ENCODE measurements at regions not wholly inside any gene's neighbourhood (a gene's known extent, or its start where the extent isn't known, plus 50 kb on each side); places are given as distances from the start of the nearest gene placed in this dataset.
"Not testable (repeated sequence)": the region's sequence is repeated elsewhere in the genome, so short reads cannot be mapped to it uniquely, and the experiment has no call there.

GRCh38 chr10:70986623-70986950 is 98.2 kb upstream of the PCBD1 start:
- ATAC-seq (no peak), DNase-seq (no peak)
- intact Hi-C loops (cut with DNase I), result no loop called here
- TF ChIP-seq POLR2A (IDR thresholded peaks at IDR 0.05), result no peak
- no peak for TF ChIP-seq CTCF (IDR thresholded peaks at IDR 0.05)
- H3K4me3 ChIP-seq, result no peak overlapping the region
- H3K4me1 ChIP-seq, result no peaks in the 10 kb centered on the region
- 75% methylated on average over 5 of the region's 7 CpGs for WGBS (ENCODE audit: insufficient coverage, low coverage, low lambda C conversion rate, missing lambda C conversion rate)
- H3K27ac ChIP-seq, result no peak overlapping the region
- H3K9me3 ChIP-seq, result no peaks in the 10 kb centered on the region
- H3K27me3 ChIP-seq, result no peaks in the 10 kb centered on the region
- no peaks in the 10 kb centered on the region for H3K36me3 ChIP-seq

- H3K4me1 ChIP-seq, result no peaks in the 10 kb centered on the region
- ATAC-seq (no peak), DNase-seq (no peak)
- H3K27me3 ChIP-seq, result no peaks in the 10 kb centered on the region
- TF ChIP-seq CTCF (IDR thresholded peaks at IDR 0.05), result no peak
- TF ChIP-seq POLR2A (IDR thresholded peaks at IDR 0.05), result no peak
- WGBS (ENCODE audit: insufficient coverage, low coverage, low lambda C conversion rate, missing lambda C conversion rate), result 62% methylated on average over 9 of the region's 16 CpGs
- no peak overlapping the region for H3K27ac ChIP-seq
- no peaks in the 10 kb centered on the region for H3K36me3 ChIP-seq
- H3K4me3 ChIP-seq, result no peak overlapping the region
- no peaks in the 10 kb centered on the region for H3K9me3 ChIP-seq
- intact Hi-C loops (cut with DNase I), result no loop called here
Measured at GRCh38 chr10:70987396-70988130, 99.2 kb upstream of the PCBD1 start.

DNA sequence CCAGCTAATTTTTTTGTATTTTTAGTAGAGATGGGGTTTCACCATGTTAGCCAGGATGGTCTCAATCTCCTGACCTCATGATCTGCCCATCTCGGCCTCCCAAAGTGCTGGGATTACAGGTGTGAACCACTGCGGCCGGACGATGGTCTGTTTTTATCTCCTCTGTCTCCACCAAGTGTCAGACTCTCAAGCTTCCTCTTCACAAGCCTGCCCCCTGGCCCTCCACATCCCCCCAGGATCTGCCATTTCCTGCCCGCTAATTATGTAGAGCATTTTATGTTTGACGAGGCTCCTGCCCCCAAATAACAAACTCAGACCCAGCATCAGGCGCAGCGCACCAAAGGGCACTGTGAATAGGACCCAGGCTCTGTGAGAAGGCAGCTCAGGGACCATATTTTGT is 101.8 kb upstream of the PCBD1 start:
- WGBS (ENCODE audit: insufficient coverage, low coverage, low lambda C conversion rate, missing lambda C conversion rate), result 69% methylated on average over 6 of the region's 8 CpGs
- ATAC-seq; intact Hi-C loops (cut with DNase I): not testable (repeated sequence)

DNA sequence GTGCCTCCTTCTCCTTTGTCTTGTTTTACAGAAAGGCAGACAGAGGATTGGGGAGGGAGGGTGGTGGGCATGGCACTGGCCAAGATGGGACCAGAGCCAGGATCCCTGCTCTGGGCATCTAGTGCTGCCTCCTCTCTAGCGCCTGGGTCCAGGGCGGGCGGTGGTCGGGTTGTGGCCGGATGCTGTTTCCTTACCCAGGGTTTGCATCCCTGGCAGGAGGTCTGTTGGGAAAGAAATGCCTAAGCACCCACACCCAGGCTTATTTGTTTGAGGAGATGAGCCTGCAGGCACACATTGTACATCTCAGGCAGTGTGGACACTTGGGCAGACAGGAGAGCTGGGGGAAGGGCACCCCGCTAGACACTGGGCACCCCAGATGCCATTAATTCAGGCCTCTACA is 102.3 kb upstream of the PCBD1 start:
- no peak overlapping the region for H3K4me3 ChIP-seq
- no peaks in the 10 kb centered on the region for H3K9me3 ChIP-seq
- intact Hi-C loops (cut with DNase I), result no loop called here
- TF ChIP-seq POLR2A (IDR thresholded peaks at IDR 0.05), result no peak
- ATAC-seq (no peak), DNase-seq (no peak)
- H3K27ac ChIP-seq, result no peak overlapping the region
- H3K4me1 ChIP-seq, result no peaks in the 10 kb centered on the region
- no CpG with 5 or more reads among the region's 6 CpGs for WGBS (ENCODE audit: insufficient coverage, low coverage, low lambda C conversion rate, missing lambda C conversion rate)
- H3K27me3 ChIP-seq, result no peaks in the 10 kb centered on the region
- H3K36me3 ChIP-seq, result no peaks in the 10 kb centered on the region

More for the DNA sequence above, 101.8 kb upstream of the PCBD1 start:
- not testable (repeated sequence) for H3K36me3 ChIP-seq, DNase-seq, H3K9me3 ChIP-seq, H3K27me3 ChIP-seq, H3K27ac ChIP-seq, H3K4me1 ChIP-seq, H3K4me3 ChIP-seq

GRCh38 chr10:70991140-70992124 is 103.1 kb upstream of the PCBD1 start:
- Histone ChIP-seq H3K27me3 (no peaks in the 10 kb centered on the region), H3K36me3 (no peaks in the 10 kb centered on the region), H3K4me3 (no peak overlapping the region), H3K9me3 (no peaks in the 10 kb centered on the region), H3K27ac (no peak overlapping the region), H3K4me1 (no peaks in the 10 kb centered on the region)
- WGBS (ENCODE audit: insufficient coverage, low coverage, low lambda C conversion rate, missing lambda C conversion rate), result 86% methylated on average over 12 of the region's 14 CpGs
- ATAC-seq, result peak; percentile 43 to 88 (median 48)
- DNase-seq, result no peak
- intact Hi-C loops (cut with DNase I), result no loop called here
- TF ChIP-seq CTCF (IDR thresholded peaks at IDR 0.05) (no peak), POLR2A (IDR thresholded peaks at IDR 0.05) (no peak)

Data from right lobe of liver (tissue), 6 donors.